WTC11 (cell line): ENCODE measurements at regions not wholly inside any gene's neighbourhood (a gene's known extent, or its start where the extent isn't known, plus 50 kb on each side); places are given as distances from the start of the nearest gene placed in this dataset.
"Not testable (repeated sequence)": the region's sequence is repeated elsewhere in the genome, so short reads cannot be mapped to it uniquely, and the experiment has no call there.

Experiments used
- CTCF ChIP-seq: fragments of 200-600 bp; IDR thresholded peaks from 2 replicates; pipeline ENCODE4 v1.8.0; 2022; ENCODE audit warnings: antibody characterized with exemption
- ESRRA ChIP-seq: sonication (generic); formaldehyde crosslinking; IDR thresholded peaks from 2 replicates; pipeline ENCODE4 v1.8.1; 2022; ENCODE audit warnings: mild to moderate bottlenecking, missing genetic modification reagents, borderline replicate concordance
- MYBL2 ChIP-seq: sonication (generic); formaldehyde crosslinking; IDR thresholded peaks from 2 replicates; pipeline ENCODE4 v1.8.1; 2023; ENCODE audit warnings: mild to moderate bottlenecking, moderate library complexity, missing genetic modification reagents
- NFE2L1 ChIP-seq: sonication (generic); formaldehyde crosslinking; IDR thresholded peaks from 2 replicates; pipeline ENCODE4 v1.8.1; 2023; ENCODE audit warnings: missing genetic modification reagents
- SP1 ChIP-seq: sonication (generic); formaldehyde crosslinking; conservative IDR thresholded peaks from 2 replicates; pipeline ENCODE4 v1.8.1; 2022; ENCODE audit warnings: missing genetic modification reagents

DNA sequence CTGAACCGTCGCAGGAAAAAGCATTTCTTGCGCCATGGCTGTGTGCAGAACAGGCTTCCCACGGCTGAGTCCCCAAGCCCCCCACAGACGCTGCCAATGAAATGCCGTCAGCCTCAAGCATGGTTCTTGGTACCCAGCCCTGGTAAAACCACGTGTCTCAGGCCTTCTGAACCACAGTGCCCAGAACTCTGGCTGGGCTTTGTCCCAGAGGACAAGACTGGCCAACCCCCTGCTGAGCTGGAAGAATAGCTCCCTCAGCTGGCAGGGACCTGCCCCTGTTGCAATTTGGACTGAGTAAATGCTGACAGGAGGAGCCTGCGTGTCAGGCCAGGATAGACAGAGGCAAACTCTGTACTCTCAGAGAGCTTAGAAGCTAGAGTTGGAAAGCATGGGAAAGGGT is 106.2 kb downstream of the TNFRSF13B start:
- TF ChIP-seq CTCF; SP1; NFE2L1 (CRISPR knock-in tag); MYBL2; ESRRA: not testable (repeated sequence)
